ENCODE measurements at regions not wholly inside any gene's neighbourhood (a gene's known extent, or its start where the extent isn't known, plus 50 kb on each side); places are given as distances from the start of the nearest gene placed in this dataset.

GRCh38 chr9:21653091-21653490 is 149.3 kb upstream of the MTAP start:
- H3K4me1 ChIP-seq (ENCODE audit: control insufficient read depth, insufficient read depth, low read length) = peaks cover 20% of the 10 kb centered on the region
- H3K36me3 ChIP-seq (ENCODE audit: control insufficient read depth, insufficient read depth, low read length, severe bottlenecking) = no peaks in the 10 kb centered on the region
- H3K9ac ChIP-seq (ENCODE audit: low read length) = no peak overlapping the region
- DNase-seq (ENCODE audit: low read depth) = no peak
- H3K9me3 ChIP-seq (ENCODE audit: control insufficient read depth, low read length) = peaks cover 5% of the 10 kb centered on the region
- H3K4me3 ChIP-seq (ENCODE audit: low read length) = no peak overlapping the region
- no peaks in the 10 kb centered on the region for H3K27me3 ChIP-seq (replicated peaks; ENCODE audit: control insufficient read depth, insufficient read depth, low read length)

GRCh38 chr9:21653589-21653988 is 148.8 kb upstream of the MTAP start:
- Histone ChIP-seq H3K36me3 (ENCODE audit: control insufficient read depth, insufficient read depth, low read length, severe bottlenecking) (no peaks in the 10 kb centered on the region), H3K4me1 (ENCODE audit: control insufficient read depth, insufficient read depth, low read length) (peaks cover 25% of the 10 kb centered on the region), H3K27me3 (replicated peaks; ENCODE audit: control insufficient read depth, insufficient read depth, low read length) (no peaks in the 10 kb centered on the region), H3K9ac (ENCODE audit: low read length) (no peak overlapping the region), H3K4me3 (ENCODE audit: low read length) (no peak overlapping the region), H3K9me3 (ENCODE audit: control insufficient read depth, low read length) (peaks cover 4% of the 10 kb centered on the region)
- DNase-seq (ENCODE audit: low read depth) = no peak

- Histone ChIP-seq H3K9me3 (ENCODE audit: control insufficient read depth, low read length) (no peaks in the 10 kb centered on the region), H3K36me3 (ENCODE audit: control insufficient read depth, insufficient read depth, low read length, severe bottlenecking) (no peaks in the 10 kb centered on the region), H3K27me3 (replicated peaks; ENCODE audit: control insufficient read depth, insufficient read depth, low read length) (no peaks in the 10 kb centered on the region), H3K4me3 (ENCODE audit: low read length) (peak overlapping the region; percentile 50), H3K4me1 (ENCODE audit: control insufficient read depth, insufficient read depth, low read length) (peaks cover 29% of the 10 kb centered on the region), H3K9ac (ENCODE audit: low read length) (peak overlapping the region; percentile 68)
- DNase-seq (ENCODE audit: low read depth) = peak; percentile 41
Observed at GRCh38 chr9:21656776-21657674, 145.4 kb upstream of the MTAP start.

DNA sequence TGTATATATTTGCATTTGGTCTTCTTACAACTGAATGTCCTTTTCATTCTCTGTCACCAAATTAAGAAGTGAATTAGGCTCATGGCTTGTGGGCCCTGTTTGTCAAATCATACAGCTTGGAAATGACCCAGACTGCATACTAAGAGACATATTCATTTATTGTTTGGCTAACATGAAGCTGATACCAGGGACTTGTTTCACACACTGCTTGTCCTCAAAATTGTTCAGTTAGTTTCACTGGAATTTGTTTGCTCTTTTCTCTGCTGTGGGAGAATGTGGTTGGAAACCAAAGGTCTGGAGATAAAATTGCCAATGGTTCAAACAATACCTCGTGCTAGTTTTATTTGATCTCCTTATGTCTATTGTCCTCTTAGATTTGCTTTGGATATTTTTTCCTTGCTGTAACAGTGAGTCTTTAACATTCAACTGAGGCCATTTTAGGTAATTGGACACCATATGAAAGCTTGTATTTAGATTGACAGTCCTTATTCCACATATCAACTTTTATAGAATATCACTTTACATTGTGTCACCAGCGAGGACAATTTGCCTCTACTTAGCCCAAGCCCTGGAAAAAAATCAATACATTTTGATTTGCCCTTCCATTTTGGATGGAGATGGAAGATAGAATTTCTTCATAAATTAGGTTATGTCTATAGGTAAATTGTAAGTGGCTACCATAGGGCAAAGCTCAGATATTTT is 144.3 kb upstream of the MTAP start:
- Histone ChIP-seq H3K9ac (ENCODE audit: low read length) (peak overlapping the region; percentile 68), H3K4me3 (ENCODE audit: low read length) (no peak overlapping the region), H3K27me3 (replicated peaks; ENCODE audit: control insufficient read depth, insufficient read depth, low read length) (no peaks in the 10 kb centered on the region), H3K9me3 (ENCODE audit: control insufficient read depth, low read length) (no peaks in the 10 kb centered on the region), H3K36me3 (ENCODE audit: control insufficient read depth, insufficient read depth, low read length, severe bottlenecking) (no peaks in the 10 kb centered on the region), H3K4me1 (ENCODE audit: control insufficient read depth, insufficient read depth, low read length) (peaks cover 29% of the 10 kb centered on the region)
- no peak for DNase-seq (ENCODE audit: low read depth)

GRCh38 chr9:21660976-21661375 is 141.5 kb upstream of the MTAP start:
- H3K27me3 ChIP-seq (replicated peaks; ENCODE audit: control insufficient read depth, insufficient read depth, low read length) = no peaks in the 10 kb centered on the region
- no peak overlapping the region for H3K4me3 ChIP-seq (ENCODE audit: low read length)

DNA sequence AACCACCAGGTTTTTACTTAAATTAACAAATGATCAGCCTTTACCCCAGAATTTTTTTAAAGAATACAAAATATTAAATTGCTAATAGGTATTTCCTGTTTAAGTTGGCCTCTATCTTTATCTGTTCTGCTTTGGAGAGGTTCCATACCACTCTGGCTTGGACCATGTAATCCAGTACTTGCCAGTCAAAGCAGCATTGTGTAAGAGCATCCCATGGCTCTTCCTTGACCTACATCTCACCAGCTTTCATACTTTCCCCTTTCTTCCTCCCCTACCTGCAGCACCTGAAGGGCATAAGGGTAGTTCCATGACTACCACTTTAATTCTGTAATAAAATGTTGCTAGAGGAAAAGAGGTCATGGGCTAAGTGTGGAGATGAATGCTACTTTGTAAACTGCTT is 140.8 kb upstream of the MTAP start:
- no peak for DNase-seq (ENCODE audit: low read depth)
- Histone ChIP-seq H3K4me1 (ENCODE audit: control insufficient read depth, insufficient read depth, low read length) (peaks cover 22% of the 10 kb centered on the region), H3K9ac (ENCODE audit: low read length) (no peak overlapping the region), H3K27me3 (replicated peaks; ENCODE audit: control insufficient read depth, insufficient read depth, low read length) (no peaks in the 10 kb centered on the region), H3K36me3 (ENCODE audit: control insufficient read depth, insufficient read depth, low read length, severe bottlenecking) (no peaks in the 10 kb centered on the region), H3K4me3 (ENCODE audit: low read length) (no peak overlapping the region), H3K9me3 (ENCODE audit: control insufficient read depth, low read length) (no peaks in the 10 kb centered on the region)

More at GRCh38 chr9:21660976-21661375, 141.5 kb upstream of the MTAP start:
- Histone ChIP-seq H3K9me3 (ENCODE audit: control insufficient read depth, low read length) (no peaks in the 10 kb centered on the region), H3K36me3 (ENCODE audit: control insufficient read depth, insufficient read depth, low read length, severe bottlenecking) (no peaks in the 10 kb centered on the region), H3K9ac (ENCODE audit: low read length) (no peak overlapping the region), H3K4me1 (ENCODE audit: control insufficient read depth, insufficient read depth, low read length) (peaks cover 28% of the 10 kb centered on the region)
- peak; percentile 46 for DNase-seq (ENCODE audit: low read depth)

DNA sequence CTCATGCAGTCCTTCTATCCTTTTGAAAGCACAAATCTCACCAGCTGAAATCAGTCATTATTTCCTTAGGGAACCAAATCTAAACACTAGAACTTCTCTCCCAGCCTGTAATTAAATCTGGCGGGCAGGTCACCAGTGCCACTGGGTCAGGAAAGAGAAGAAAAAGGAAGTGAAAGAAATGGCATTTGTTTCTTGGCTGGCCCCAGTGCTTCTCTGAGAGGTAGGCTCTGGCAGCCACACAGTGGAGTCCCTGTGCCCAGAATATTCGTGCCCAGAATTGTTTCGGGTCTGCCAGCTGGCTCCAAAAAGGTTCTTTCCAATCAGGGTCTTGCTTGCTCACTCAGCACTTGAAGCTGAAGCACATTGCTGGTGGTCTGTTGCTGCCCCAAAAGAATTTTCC is 133.9 kb upstream of the MTAP start:
- Histone ChIP-seq H3K4me3 (ENCODE audit: low read length) (no peak overlapping the region), H3K27me3 (replicated peaks; ENCODE audit: control insufficient read depth, insufficient read depth, low read length) (no peaks in the 10 kb centered on the region), H3K9me3 (ENCODE audit: control insufficient read depth, low read length) (no peaks in the 10 kb centered on the region), H3K9ac (ENCODE audit: low read length) (no peak overlapping the region), H3K36me3 (ENCODE audit: control insufficient read depth, insufficient read depth, low read length, severe bottlenecking) (no peaks in the 10 kb centered on the region), H3K4me1 (ENCODE audit: control insufficient read depth, insufficient read depth, low read length) (no peaks in the 10 kb centered on the region)
- no peak for DNase-seq (ENCODE audit: low read depth)

- H3K9me3 ChIP-seq (ENCODE audit: control insufficient read depth, low read length) = no peaks in the 10 kb centered on the region
- no peaks in the 10 kb centered on the region for H3K4me1 ChIP-seq (ENCODE audit: control insufficient read depth, insufficient read depth, low read length)
- DNase-seq (ENCODE audit: low read depth) = no peak
- H3K9ac ChIP-seq (ENCODE audit: low read length) = no peak overlapping the region
- no peaks in the 10 kb centered on the region for H3K36me3 ChIP-seq (ENCODE audit: control insufficient read depth, insufficient read depth, low read length, severe bottlenecking)
- H3K27me3 ChIP-seq (replicated peaks; ENCODE audit: control insufficient read depth, insufficient read depth, low read length) = no peaks in the 10 kb centered on the region
- no peak overlapping the region for H3K4me3 ChIP-seq (ENCODE audit: low read length)
Observed at GRCh38 chr9:21669701-21670100, 132.7 kb upstream of the MTAP start.

GRCh38 chr9:21670374-21670773 is 132.1 kb upstream of the MTAP start:
- Histone ChIP-seq H3K9me3 (ENCODE audit: control insufficient read depth, low read length) (no peaks in the 10 kb centered on the region), H3K27me3 (replicated peaks; ENCODE audit: control insufficient read depth, insufficient read depth, low read length) (no peaks in the 10 kb centered on the region), H3K36me3 (ENCODE audit: control insufficient read depth, insufficient read depth, low read length, severe bottlenecking) (no peaks in the 10 kb centered on the region), H3K4me1 (ENCODE audit: control insufficient read depth, insufficient read depth, low read length) (no peaks in the 10 kb centered on the region), H3K9ac (ENCODE audit: low read length) (no peak overlapping the region), H3K4me3 (ENCODE audit: low read length) (no peak overlapping the region)
- DNase-seq (ENCODE audit: low read depth) = no peak

DNA sequence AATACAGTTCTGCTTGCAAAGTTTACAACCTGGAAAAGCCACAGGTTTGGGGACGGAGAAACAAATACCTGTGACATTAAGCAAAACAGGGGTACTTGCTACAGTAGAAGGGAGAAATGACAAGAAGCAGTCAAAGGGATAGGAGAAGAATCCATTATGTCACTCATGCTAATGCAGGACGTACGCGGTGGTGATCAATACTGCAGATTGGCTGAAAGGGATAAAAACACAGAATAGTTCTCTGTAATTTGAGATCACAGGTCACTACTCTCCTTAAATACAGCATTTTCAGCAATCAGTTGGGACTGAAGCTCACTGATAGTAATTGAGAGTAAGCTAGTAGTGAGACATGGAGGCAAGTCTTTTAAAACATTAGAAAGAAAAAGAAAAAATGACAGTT is 130.3 kb upstream of the MTAP start:
- Histone ChIP-seq H3K36me3 (ENCODE audit: control insufficient read depth, insufficient read depth, low read length, severe bottlenecking) (no peaks in the 10 kb centered on the region), H3K4me1 (ENCODE audit: control insufficient read depth, insufficient read depth, low read length) (no peaks in the 10 kb centered on the region), H3K4me3 (ENCODE audit: low read length) (no peak overlapping the region), H3K9ac (ENCODE audit: low read length) (no peak overlapping the region), H3K27me3 (replicated peaks; ENCODE audit: control insufficient read depth, insufficient read depth, low read length) (no peaks in the 10 kb centered on the region), H3K9me3 (ENCODE audit: control insufficient read depth, low read length) (no peaks in the 10 kb centered on the region)
- DNase-seq (ENCODE audit: low read depth) = no peak

- peaks cover 5% of the 10 kb centered on the region for H3K4me1 ChIP-seq (ENCODE audit: control insufficient read depth, insufficient read depth, low read length)
- H3K9me3 ChIP-seq (ENCODE audit: control insufficient read depth, low read length) = no peaks in the 10 kb centered on the region
- H3K4me3 ChIP-seq (ENCODE audit: low read length) = no peak overlapping the region
- no peaks in the 10 kb centered on the region for H3K36me3 ChIP-seq (ENCODE audit: control insufficient read depth, insufficient read depth, low read length, severe bottlenecking)
- no peaks in the 10 kb centered on the region for H3K27me3 ChIP-seq (replicated peaks; ENCODE audit: control insufficient read depth, insufficient read depth, low read length)
- no peak overlapping the region for H3K9ac ChIP-seq (ENCODE audit: low read length)
- no peak for DNase-seq (ENCODE audit: low read depth)
Observed at GRCh38 chr9:21672761-21673160, 129.7 kb upstream of the MTAP start.

All from adipocyte (in vitro differentiated cells).